Upper lobe of left lung (tissue), 6 donors: ENCODE measurements at regions not wholly inside any gene's neighbourhood (a gene's known extent, or its start where the extent isn't known, plus 50 kb on each side); places are given as distances from the start of the nearest gene placed in this dataset.

Experiments used
- ATAC-seq, 2 donors: fragments of 200-7000 bp; cut with Tn5 transposase; one replicate each; pipeline ENCODE4 v1.9.1; 2022; ENCODE audit warnings: mild to moderate bottlenecking in 2 of 2, moderate library complexity in 2 of 2; ENCODE audit not compliant: low FRiP score in 2 of 2
- DNase-seq, 2 donors: peaks; one replicate each; pipeline ENCODE4 v3.0.0-alpha.2; 2019 to 2020
- H3K27ac ChIP-seq, 4 donors: fragments of 200-600 bp; sonication (generic); one replicate each; pipeline ENCODE4 v1.5.1; 2016 to 2019
- H3K27me3 ChIP-seq, 4 donors: fragments of 200-600 bp; sonication (generic); one replicate each; pipeline ENCODE4 v1.5.1; 2017 to 2019
- H3K36me3 ChIP-seq, 4 donors: fragments of 200-600 bp; sonication (generic); one replicate each; pipeline ENCODE4 v1.5.1; 2016 to 2019
- H3K4me1 ChIP-seq, 4 donors: fragments of 200-600 bp; sonication (generic); one replicate each; pipeline ENCODE4 v1.5.1; 2018 to 2019
- H3K4me3 ChIP-seq, 4 donors: fragments of 200-600 bp; sonication (generic); one replicate each; pipeline ENCODE4 v1.5.1; 2017 to 2019; ENCODE audit warnings: mild to moderate bottlenecking in 2 of 4, moderate library complexity in 1 of 4
- H3K9me3 ChIP-seq, 4 donors: fragments of 200-600 bp; sonication (generic); one replicate each; pipeline ENCODE4 v1.5.1; 2018 to 2019
- EP300 ChIP-seq, 4 donors: sonication (generic); formaldehyde crosslinking; IDR thresholded peaks; one replicate each; pipeline ENCODE4 v1.5.1; 2017; ENCODE audit warnings: antibody characterized with exemption in 4 of 4, control low read depth in 2 of 4
- POLR2A ChIP-seq, 4 donors: fragments of 450-650 bp; IDR thresholded peaks; one replicate each; pipeline ENCODE4 v1.5.1; 2016 to 2017; ENCODE audit warnings: antibody characterized with exemption in 4 of 4, mild to moderate bottlenecking in 2 of 4
- POLR2AphosphoS5 ChIP-seq, 2 donors: sonication (generic); formaldehyde crosslinking; IDR thresholded peaks; one replicate each; pipeline ENCODE4 v1.5.1; 2017; ENCODE audit warnings: antibody characterized with exemption in 2 of 2
- WGBS, 2 donors: methylation state at CpG; one replicate each; pipeline ENCODE4 v1.1.5; 2017 to 2018; 5-methylcytosine and 5-hydroxymethylcytosine counted together
- TF ChIP-seq, protein P1 (sequence below), 6 experiments: fragments of 450-650 bp in 4 of 6; fragments of 200-600 bp in 2 of 6; sonication (generic) in 2 of 6; IDR thresholded peaks; one replicate each; pipeline ENCODE4 v1.5.1; 2016 to 2019; ENCODE audit warnings: antibody characterized with exemption in 6 of 6
- donor health status: DM: no; HTN: no; CAD: no; lungs with moderate emphysema.
- donor health status: DM: no; HTN: yes; CAD: no; lungs with severe emphysema.

DNA sequence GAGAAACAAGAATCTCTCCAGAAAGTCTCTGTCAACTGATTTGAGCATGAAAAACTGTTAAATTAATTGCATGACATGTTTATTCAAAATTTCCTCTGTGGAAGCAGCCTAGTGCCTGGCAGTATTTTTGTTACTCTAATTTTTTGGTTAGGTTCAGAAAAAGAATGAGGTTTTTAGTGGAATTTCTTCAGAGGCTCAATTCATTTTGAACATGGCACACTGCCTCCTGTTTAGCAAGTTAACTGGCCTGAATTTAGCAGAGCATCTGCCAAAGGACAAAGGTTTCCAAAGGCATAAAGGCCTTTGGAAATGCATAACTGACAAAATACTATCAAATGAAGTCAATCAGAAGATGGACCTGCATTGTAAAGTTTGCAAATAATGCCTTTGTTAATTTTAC lies 1326.5 kb downstream of the PLA2G4A start:
- no peak for ATAC-seq
- DNase-seq: no peak
- TF ChIP-seq EP300 (IDR thresholded peaks at IDR 0.05): no peak
- TF ChIP-seq POLR2A (IDR thresholded peaks at IDR 0.05): no peak
- TF ChIP-seq, protein P1, sequence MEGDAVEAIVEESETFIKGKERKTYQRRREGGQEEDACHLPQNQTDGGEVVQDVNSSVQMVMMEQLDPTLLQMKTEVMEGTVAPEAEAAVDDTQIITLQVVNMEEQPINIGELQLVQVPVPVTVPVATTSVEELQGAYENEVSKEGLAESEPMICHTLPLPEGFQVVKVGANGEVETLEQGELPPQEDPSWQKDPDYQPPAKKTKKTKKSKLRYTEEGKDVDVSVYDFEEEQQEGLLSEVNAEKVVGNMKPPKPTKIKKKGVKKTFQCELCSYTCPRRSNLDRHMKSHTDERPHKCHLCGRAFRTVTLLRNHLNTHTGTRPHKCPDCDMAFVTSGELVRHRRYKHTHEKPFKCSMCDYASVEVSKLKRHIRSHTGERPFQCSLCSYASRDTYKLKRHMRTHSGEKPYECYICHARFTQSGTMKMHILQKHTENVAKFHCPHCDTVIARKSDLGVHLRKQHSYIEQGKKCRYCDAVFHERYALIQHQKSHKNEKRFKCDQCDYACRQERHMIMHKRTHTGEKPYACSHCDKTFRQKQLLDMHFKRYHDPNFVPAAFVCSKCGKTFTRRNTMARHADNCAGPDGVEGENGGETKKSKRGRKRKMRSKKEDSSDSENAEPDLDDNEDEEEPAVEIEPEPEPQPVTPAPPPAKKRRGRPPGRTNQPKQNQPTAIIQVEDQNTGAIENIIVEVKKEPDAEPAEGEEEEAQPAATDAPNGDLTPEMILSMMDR (IDR thresholded peaks at IDR 0.05): no peak
- no peak for TF ChIP-seq POLR2AphosphoS5 (IDR thresholded peaks at IDR 0.05)
- H3K36me3 ChIP-seq: no peaks in the 10 kb centered on the region
- no peaks in the 10 kb centered on the region for H3K9me3 ChIP-seq
- no peak overlapping the region for H3K4me3 ChIP-seq
- no peaks in the 10 kb centered on the region for H3K4me1 ChIP-seq
- no peaks in the 10 kb centered on the region for H3K27me3 ChIP-seq
- H3K27ac ChIP-seq: no peak overlapping the region

DNA sequence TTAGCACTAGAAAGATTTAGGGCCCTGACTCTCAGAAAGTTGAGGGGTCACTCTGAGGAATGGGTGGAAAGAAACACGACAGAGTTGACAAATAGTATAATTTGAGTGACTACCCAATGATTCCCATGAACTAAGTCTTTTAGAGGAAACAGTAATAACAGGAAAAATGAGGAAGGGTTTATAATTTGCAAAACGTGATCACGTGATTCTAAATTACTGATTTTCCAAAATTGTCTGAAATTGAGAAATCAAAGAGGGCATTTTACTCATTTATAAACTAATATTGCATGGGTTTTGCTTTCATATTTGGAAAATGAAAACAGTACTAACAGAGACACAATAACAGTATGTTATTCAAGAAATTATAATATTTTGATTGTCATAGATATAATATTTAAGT lies 1335.7 kb downstream of the PLA2G4A start:
- ATAC-seq: no peak
- 86 to 87% methylated on average over 3 of the region's 3 CpGs for WGBS, 2 donors
- Histone ChIP-seq H3K9me3 (no peaks in the 10 kb centered on the region), H3K27ac (no peak overlapping the region), H3K4me1 (no peaks in the 10 kb centered on the region), H3K27me3 (no peaks in the 10 kb centered on the region), H3K4me3 (no peak overlapping the region), H3K36me3 (no peaks in the 10 kb centered on the region)
- TF ChIP-seq POLR2A (IDR thresholded peaks at IDR 0.05) (no peak), POLR2AphosphoS5 (IDR thresholded peaks at IDR 0.05) (no peak), EP300 (IDR thresholded peaks at IDR 0.05) (no peak)
- TF ChIP-seq, protein P1 (IDR thresholded peaks at IDR 0.05): no peak
- no peak for DNase-seq

DNA sequence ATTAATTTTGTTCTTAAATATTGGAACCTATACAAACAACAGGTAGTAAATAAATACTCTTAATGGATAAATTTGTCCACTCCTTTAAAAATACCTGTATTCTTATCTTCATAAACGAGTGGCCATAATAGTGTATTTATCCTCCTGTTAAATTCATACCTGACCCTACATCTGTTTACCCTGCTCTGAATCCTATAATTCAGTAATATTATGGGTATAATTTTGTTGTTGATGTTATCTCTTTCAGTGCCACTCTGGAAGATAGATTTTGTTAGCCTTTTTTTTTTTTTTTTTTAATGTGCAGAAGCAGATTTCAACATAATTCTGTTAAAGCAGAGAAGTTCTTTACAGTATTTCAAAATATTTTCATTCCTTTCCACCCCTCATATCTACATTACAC lies 1337.9 kb downstream of the PLA2G4A start:
- TF ChIP-seq, protein P1 (IDR thresholded peaks at IDR 0.05): no peak
- TF ChIP-seq POLR2AphosphoS5 (IDR thresholded peaks at IDR 0.05) (no peak), EP300 (IDR thresholded peaks at IDR 0.05) (no peak), POLR2A (IDR thresholded peaks at IDR 0.05) (no peak)
- no peak overlapping the region for H3K4me3 ChIP-seq
- H3K4me1 ChIP-seq: no peaks in the 10 kb centered on the region
- ATAC-seq (no peak), DNase-seq (no peak)
- H3K9me3 ChIP-seq: no peaks in the 10 kb centered on the region
- H3K27me3 ChIP-seq: no peaks in the 10 kb centered on the region
- 74 to 87% methylated on average over 1 of the region's 1 CpG for WGBS, 2 donors
- no peak overlapping the region for H3K27ac ChIP-seq
- H3K36me3 ChIP-seq: no peaks in the 10 kb centered on the region

DNA sequence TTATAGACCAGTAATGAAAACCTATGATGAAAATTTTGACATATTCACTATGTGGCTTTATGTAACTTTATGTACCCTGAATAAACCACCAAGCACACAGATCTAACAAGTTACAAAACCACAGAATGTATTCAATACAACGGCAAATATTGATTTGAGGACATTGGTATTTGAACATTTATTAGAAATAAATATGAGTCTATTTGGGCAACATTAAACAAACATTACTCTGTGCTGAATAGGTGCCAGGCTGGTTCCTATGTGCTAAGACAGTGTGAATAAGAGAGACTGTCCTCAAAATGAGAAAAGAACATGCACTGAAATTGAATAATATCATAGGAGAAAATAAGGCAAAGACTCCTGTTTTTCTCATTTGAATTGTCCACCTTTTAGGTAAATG lies 1341.2 kb downstream of the PLA2G4A start:
- Histone ChIP-seq H3K4me3 (no peak overlapping the region), H3K27ac (no peak overlapping the region), H3K27me3 (no peaks in the 10 kb centered on the region), H3K36me3 (no peaks in the 10 kb centered on the region), H3K9me3 (no peaks in the 10 kb centered on the region), H3K4me1 (no peaks in the 10 kb centered on the region)
- WGBS, 2 donors: 43 to 81% methylated on average over 1 of the region's 1 CpG
- DNase-seq (no peak), ATAC-seq (no peak)
- TF ChIP-seq, protein P1 (IDR thresholded peaks at IDR 0.05): no peak
- TF ChIP-seq EP300 (IDR thresholded peaks at IDR 0.05) (no peak), POLR2AphosphoS5 (IDR thresholded peaks at IDR 0.05) (no peak), POLR2A (IDR thresholded peaks at IDR 0.05) (no peak)

DNA sequence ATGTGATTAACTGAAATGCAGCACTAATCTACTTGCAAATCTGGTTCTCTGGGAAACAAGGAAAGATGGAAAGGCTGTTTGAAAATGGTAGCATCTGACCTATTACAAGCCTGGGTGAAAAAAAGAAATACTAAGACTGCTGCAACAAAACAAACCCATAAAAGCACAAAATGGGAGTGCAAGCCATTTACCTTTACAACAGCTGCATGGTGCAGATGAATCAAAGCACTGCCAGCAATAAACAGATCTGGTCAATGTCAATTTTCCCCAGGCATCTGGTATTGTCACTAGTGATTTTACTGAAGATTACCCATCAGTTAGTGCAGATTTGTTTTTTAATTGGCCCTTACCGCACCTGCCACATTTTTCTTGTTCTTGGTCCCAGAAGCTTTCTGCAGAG lies 1341.7 kb downstream of the PLA2G4A start:
- 92 to 93% methylated on average over 1 of the region's 1 CpG for WGBS, 2 donors
- H3K27me3 ChIP-seq: no peaks in the 10 kb centered on the region
- no peaks in the 10 kb centered on the region for H3K36me3 ChIP-seq
- no peaks in the 10 kb centered on the region for H3K9me3 ChIP-seq
- H3K4me1 ChIP-seq: no peaks in the 10 kb centered on the region
- DNase-seq (no peak), ATAC-seq (no peak)
- no peak for TF ChIP-seq POLR2AphosphoS5 (IDR thresholded peaks at IDR 0.05)
- TF ChIP-seq POLR2A (IDR thresholded peaks at IDR 0.05): no peak
- TF ChIP-seq, protein P1 (IDR thresholded peaks at IDR 0.05): no peak
- TF ChIP-seq EP300 (IDR thresholded peaks at IDR 0.05): no peak
- H3K4me3 ChIP-seq: no peak overlapping the region
- no peak overlapping the region for H3K27ac ChIP-seq
